Ishikawa (cell line): ENCODE measurements at regions not wholly inside any gene's neighbourhood (a gene's known extent, or its start where the extent isn't known, plus 50 kb on each side); places are given as distances from the start of the nearest gene placed in this dataset.

ENCODE experiments used
- CEBPB ChIP-seq: IDR thresholded peaks from 2 replicates; pipeline ENCODE4 v1.6.1; 2012
- CREB1 ChIP-seq: IDR thresholded peaks from 2 replicates; pipeline ENCODE4 v1.6.1; 2012; ENCODE audit warnings: low read depth
- EGR1 ChIP-seq: IDR thresholded peaks from 2 replicates; pipeline ENCODE4 v1.6.1; 2012
- EP300 ChIP-seq: IDR thresholded peaks from 2 replicates; pipeline ENCODE4 v1.6.1; 2012; ENCODE audit warnings: borderline replicate concordance
- NFIC ChIP-seq: IDR thresholded peaks from 2 replicates; pipeline ENCODE4 v1.6.1; 2012
- RAD21 ChIP-seq: IDR thresholded peaks from 2 replicates; pipeline ENCODE4 v1.6.1; 2012; ENCODE audit warnings: low read depth
- TAF1 ChIP-seq: IDR thresholded peaks from 2 replicates; pipeline ENCODE4 v1.6.1; 2012; ENCODE audit warnings: low read depth, mild to moderate bottlenecking
- TEAD4 ChIP-seq: IDR thresholded peaks from 2 replicates; pipeline ENCODE4 v1.6.1; 2012
- YY1 ChIP-seq: IDR thresholded peaks from 2 replicates; pipeline ENCODE4 v1.6.1; 2012; ENCODE audit warnings: low read depth
- ZBTB7A ChIP-seq: IDR thresholded peaks from 2 replicates; pipeline ENCODE4 v1.6.1; 2012; ENCODE audit warnings: low read depth
- TF ChIP-seq, protein P1 (sequence below): IDR thresholded peaks from 2 replicates; pipeline ENCODE4 v1.6.1; 2012; ENCODE audit warnings: low read depth, mild to moderate bottlenecking
- TF ChIP-seq, protein P2 (sequence below): IDR thresholded peaks from 2 replicates; pipeline ENCODE4 v1.6.1; 2012

GRCh38 chr15:24756101-24756500 is 80.5 kb downstream of the NPAP1 start:
- TF ChIP-seq RAD21 (no peak), NFIC (no peak), EP300 (no peak), TEAD4 (no peak), EGR1 (no peak), CEBPB (no peak), CREB1 (no peak), ZBTB7A (no peak), TAF1 (no peak), YY1 (no peak)
- TF ChIP-seq, protein P1, sequence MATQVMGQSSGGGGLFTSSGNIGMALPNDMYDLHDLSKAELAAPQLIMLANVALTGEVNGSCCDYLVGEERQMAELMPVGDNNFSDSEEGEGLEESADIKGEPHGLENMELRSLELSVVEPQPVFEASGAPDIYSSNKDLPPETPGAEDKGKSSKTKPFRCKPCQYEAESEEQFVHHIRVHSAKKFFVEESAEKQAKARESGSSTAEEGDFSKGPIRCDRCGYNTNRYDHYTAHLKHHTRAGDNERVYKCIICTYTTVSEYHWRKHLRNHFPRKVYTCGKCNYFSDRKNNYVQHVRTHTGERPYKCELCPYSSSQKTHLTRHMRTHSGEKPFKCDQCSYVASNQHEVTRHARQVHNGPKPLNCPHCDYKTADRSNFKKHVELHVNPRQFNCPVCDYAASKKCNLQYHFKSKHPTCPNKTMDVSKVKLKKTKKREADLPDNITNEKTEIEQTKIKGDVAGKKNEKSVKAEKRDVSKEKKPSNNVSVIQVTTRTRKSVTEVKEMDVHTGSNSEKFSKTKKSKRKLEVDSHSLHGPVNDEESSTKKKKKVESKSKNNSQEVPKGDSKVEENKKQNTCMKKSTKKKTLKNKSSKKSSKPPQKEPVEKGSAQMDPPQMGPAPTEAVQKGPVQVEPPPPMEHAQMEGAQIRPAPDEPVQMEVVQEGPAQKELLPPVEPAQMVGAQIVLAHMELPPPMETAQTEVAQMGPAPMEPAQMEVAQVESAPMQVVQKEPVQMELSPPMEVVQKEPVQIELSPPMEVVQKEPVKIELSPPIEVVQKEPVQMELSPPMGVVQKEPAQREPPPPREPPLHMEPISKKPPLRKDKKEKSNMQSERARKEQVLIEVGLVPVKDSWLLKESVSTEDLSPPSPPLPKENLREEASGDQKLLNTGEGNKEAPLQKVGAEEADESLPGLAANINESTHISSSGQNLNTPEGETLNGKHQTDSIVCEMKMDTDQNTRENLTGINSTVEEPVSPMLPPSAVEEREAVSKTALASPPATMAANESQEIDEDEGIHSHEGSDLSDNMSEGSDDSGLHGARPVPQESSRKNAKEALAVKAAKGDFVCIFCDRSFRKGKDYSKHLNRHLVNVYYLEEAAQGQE, result no peak
- TF ChIP-seq, protein P2, sequence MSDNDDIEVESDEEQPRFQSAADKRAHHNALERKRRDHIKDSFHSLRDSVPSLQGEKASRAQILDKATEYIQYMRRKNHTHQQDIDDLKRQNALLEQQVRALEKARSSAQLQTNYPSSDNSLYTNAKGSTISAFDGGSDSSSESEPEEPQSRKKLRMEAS, result no peak
